K562 (cell line): ENCODE measurements at regions not wholly inside any gene's neighbourhood (a gene's known extent, or its start where the extent isn't known, plus 50 kb on each side); places are given as distances from the start of the nearest gene placed in this dataset.

Experiments
- ATAC-seq: fragments of 200-7000 bp; cut with Tn5 transposase; 3 replicates; pipeline ENCODE4 v1.9.1; 2020; ENCODE audit warnings: moderate library complexity
- BruUV-seq: library from RNA; stranded (reverse); fragments of 400-500 nt; replicated peaks from 2 replicates; lab custom pipeline; 2021; lab: Mats Ljungman, UMichigan
- CTCF ChIA-PET: fragments of 300-600 bp; formaldehyde crosslinking; extraction: SDS; loops from one replicate; lab custom pipeline; 2021; ENCODE audit warnings: low intra/inter-chr PET ratio; lab: Yijun Ruan, JAX
- POLR2A ChIA-PET: fragments of 300-600, 350-650 bp; sonication (Branson Sonifier 250); formaldehyde crosslinking; extraction: SDS; loops from one replicate; lab custom pipeline; 2021; ENCODE audit warnings: antibody characterized with exemption, inconsistent platforms; lab: Yijun Ruan, JAX
- DNase-seq, 4 experiments: peaks; one replicate each; pipeline versions ENCODE4 v3.0.0 to v3.0.0-alpha.2; 2011 to 2018; ENCODE audit warnings: low spot score in 3 of 4, mixed read lengths in 3 of 4; ENCODE audit errors: extremely low read depth in 1 of 4
- FAIRE-seq: peaks from 2 replicates; lab custom pipeline; 2011; peaks lifted over from hg19 to GRCh38; lab: Jason Lieb, UNC
- H2AFZ ChIP-seq: 2 replicates; pipeline ENCODE4 v1.6.0; 2011; ENCODE audit warnings: low read depth, low read length, control low read depth, inconsistent platforms
- H3K27ac ChIP-seq: fragments of 200-600 bp; 3 replicates; pipeline ENCODE4 v1.8.0; 2011; ENCODE audit warnings: low read depth, mild to moderate bottlenecking, control low read depth, inconsistent platforms, low read length, moderate library complexity, mixed read lengths; ENCODE audit errors: extremely low read depth
- H3K27me3 ChIP-seq, 2 experiments: fragments of 300-600 bp in 1 of 2; 2 replicates in 1 of 2; 3 replicates in 1 of 2; pipeline versions ENCODE4 v1.6.0 to v1.8.0; 2011; ENCODE audit warnings: inconsistent platforms in 2 of 2, low read length in 2 of 2, mild to moderate bottlenecking in 1 of 2, mixed read lengths in 1 of 2, moderate library complexity in 1 of 2; ENCODE audit not compliant: control insufficient read depth in 2 of 2, insufficient read depth in 2 of 2
- H3K36me3 ChIP-seq: fragments of 300-600 bp; 3 replicates; pipeline ENCODE4 v1.8.0; 2011; ENCODE audit warnings: mild to moderate bottlenecking, low read length, inconsistent platforms; ENCODE audit not compliant: control insufficient read depth, insufficient read depth
- H3K4me1 ChIP-seq, 2 experiments: fragments of 200-600 bp in 1 of 2; replicated peaks in 1 of 2; 2 replicates in 1 of 2; 3 replicates in 1 of 2; pipeline versions ENCODE4 v1.5.1 to v1.8.0; 2011; ENCODE audit warnings: inconsistent platforms in 2 of 2, low read length in 2 of 2, mild to moderate bottlenecking in 1 of 2, mixed read lengths in 1 of 2, moderate library complexity in 1 of 2; ENCODE audit not compliant: control insufficient read depth in 2 of 2, insufficient read depth in 2 of 2
- H3K4me2 ChIP-seq: 2 replicates; pipeline ENCODE4 v1.6.1; 2011; ENCODE audit warnings: low read length, control low read depth, inconsistent platforms, mixed read lengths; ENCODE audit not compliant: insufficient read depth
- H3K4me3 ChIP-seq: fragments of 200-600 bp; sonication (generic), shearing (Covaris generic); 2 replicates; pipeline ENCODE4 v1.5.1; 2016; ENCODE audit warnings: control low read depth, inconsistent platforms
- H3K79me2 ChIP-seq: fragments of 200-600 bp; 3 replicates; pipeline ENCODE4 v1.8.0; 2011; ENCODE audit warnings: low read length, inconsistent platforms; ENCODE audit not compliant: control insufficient read depth, insufficient read depth
- H3K9ac ChIP-seq, 2 experiments: 2 replicates each; pipeline versions ENCODE4 v1.6.0 to v1.6.1; 2011; ENCODE audit warnings: low read depth in 2 of 2, low read length in 2 of 2, control low read depth in 1 of 2, inconsistent platforms in 1 of 2, mild to moderate bottlenecking in 1 of 2, mixed read lengths in 1 of 2; ENCODE audit not compliant: insufficient read depth in 1 of 2
- H3K9me1 ChIP-seq: one replicate; pipeline ENCODE4 v1.6.0; 2011; ENCODE audit warnings: inconsistent platforms, mild to moderate bottlenecking, low read length, moderate library complexity; ENCODE audit not compliant: control insufficient read depth, insufficient read depth
- H3K9me3 ChIP-seq: replicated peaks from 2 replicates; pipeline ENCODE4 v1.5.1; 2011; ENCODE audit warnings: low read depth, low read length, inconsistent platforms; ENCODE audit not compliant: control insufficient read depth, insufficient read depth
- H4K20me1 ChIP-seq: replicated peaks from 2 replicates; pipeline ENCODE4 v1.6.1; 2011; ENCODE audit warnings: low read length, inconsistent platforms, mixed read lengths; ENCODE audit not compliant: control insufficient read depth, insufficient read depth
- CXXC5 ChIP-seq: fragments of 250-450 bp; sonication (Bioruptor Pico); IDR thresholded peaks from 2 replicates; pipeline ENCODE4 v1.8.0; 2022; ENCODE audit warnings: inconsistent platforms, mild to moderate bottlenecking, moderate library complexity
- DLX4 ChIP-seq: fragments of 250-450 bp; sonication (Bioruptor Pico); IDR thresholded peaks from 2 replicates; pipeline ENCODE4 v1.6.1; 2021; ENCODE audit warnings: mild to moderate bottlenecking
- EP400 ChIP-seq: fragments of 450-650 bp; IDR thresholded peaks from 2 replicates; pipeline ENCODE4 v1.6.1; 2017; ENCODE audit warnings: antibody characterized with exemption, mild to moderate bottlenecking, moderate library complexity
- IRF9 ChIP-seq: fragments of 450-650 bp; IDR thresholded peaks from 2 replicates; pipeline ENCODE4 v1.6.1; 2016; ENCODE audit warnings: missing biosample characterization, missing genetic modification characterization
- ZNF780A ChIP-seq: fragments of 250-450 bp; sonication (Bioruptor Pico); IDR thresholded peaks from 2 replicates; pipeline ENCODE4 v1.5.0; 2021; ENCODE audit warnings: mild to moderate bottlenecking
- WGBS: fragments of 100-300 bp; shearing (Covaris generic); methylation state at CpG from one replicate; pipeline ENCODE4 v1.1.6; 2016; ENCODE audit warnings: low coverage, mixed read lengths; ENCODE audit not compliant: insufficient coverage; ENCODE audit errors: missing lambda C conversion rate; 5-methylcytosine and 5-hydroxymethylcytosine counted together
- in situ Hi-C: fragments of 300-500 bp; cut with MboI; formaldehyde crosslinking; loops from 4 replicates; pipeline ENCODE4 v1.15.0; 2018; ENCODE audit warnings: inconsistent platforms, mixed read lengths
- intact Hi-C: fragments of 100-400 bp; cut with micrococcal nuclease; formaldehyde crosslinking; loops from 2 replicates; pipeline ENCODE4 v1.14.2; 2022

GRCh38 chr2:226050822-226051221 lies 651.3 kb downstream of the NYAP2 start (continued):
- TF ChIP-seq CXXC5 (CRISPR knock-in tag) (no peak), EP400 (no peak)

GRCh38 chr2:226048611-226049010 lies 649.1 kb downstream of the NYAP2 start:
- H4K20me1 ChIP-seq: no peaks in the 10 kb centered on the region
- no peak overlapping the region for H3K9ac ChIP-seq
- no peak overlapping the region for H2AFZ ChIP-seq
- POLR2A ChIA-PET: no interaction called here
- no peak overlapping the region for H3K4me2 ChIP-seq
- DNase-seq: no peak
- H3K27ac ChIP-seq: no peak overlapping the region
- no peaks in the 10 kb centered on the region for H3K79me2 ChIP-seq
- H3K9me1 ChIP-seq: no peaks in the 10 kb centered on the region
- no peaks in the 10 kb centered on the region for H3K36me3 ChIP-seq
- no peaks in the 10 kb centered on the region for H3K4me1 ChIP-seq
- H3K9me3 ChIP-seq: no peaks in the 10 kb centered on the region
- 4% methylated on average over 4 of the region's 4 CpGs for WGBS
- H3K4me3 ChIP-seq: no peak overlapping the region
- in situ Hi-C loops: no loop called here
- no TSS peak for BruUV-seq
- TF ChIP-seq IRF9 (tag): no peak
- no peak for TF ChIP-seq ZNF780A (CRISPR knock-in tag)
- no peak for TF ChIP-seq DLX4 (CRISPR knock-in tag)
- no peak for FAIRE-seq
- CTCF ChIA-PET: interaction anchor here (0.7 kb wide), 1 partner anchor 221 kb away, joined by 4 read pairs; no protein-coding TSS in a partner anchor
- ATAC-seq: no peak
- H3K27me3 ChIP-seq: no peaks in the 10 kb centered on the region
- intact Hi-C loops: no loop called here
